Tibial nerve (tissue), 4 donors: ENCODE measurements at regions not wholly inside any gene's neighbourhood (a gene's known extent, or its start where the extent isn't known, plus 50 kb on each side); places are given as distances from the start of the nearest gene placed in this dataset.

Experiments
- CTCF ChIP-seq, 5 experiments: fragments of 200-600 bp in 3 of 5; fragments of 450-650 bp in 2 of 5; sonication (generic) in 3 of 5; IDR thresholded peaks; one replicate each; pipeline ENCODE4 v1.5.1; 2016 to 2019; ENCODE audit warnings: antibody characterized with exemption in 5 of 5, mild to moderate bottlenecking in 3 of 5, moderate library complexity in 2 of 5
- EP300 ChIP-seq, 2 donors: sonication (generic); formaldehyde crosslinking; IDR thresholded peaks; one replicate each; pipeline ENCODE4 v1.6.1; 2017; ENCODE audit warnings: antibody characterized with exemption in 2 of 2, mild to moderate bottlenecking in 1 of 2
- POLR2A ChIP-seq, 2 donors: fragments of 450-650 bp; IDR thresholded peaks; one replicate each; pipeline ENCODE4 v1.6.1; 2017; ENCODE audit warnings: antibody characterized with exemption in 2 of 2, mild to moderate bottlenecking in 2 of 2, moderate library complexity in 2 of 2

GRCh38 chr10:83929399-83929798 is 209.9 kb upstream of the GHITM start:
- no peak for TF ChIP-seq CTCF (IDR thresholded peaks at IDR 0.05)
- no peak for TF ChIP-seq POLR2A (IDR thresholded peaks at IDR 0.05)
- TF ChIP-seq EP300 (IDR thresholded peaks at IDR 0.05): no peak
